ENCODE measurements at regions not wholly inside any gene's neighbourhood (a gene's known extent, or its start where the extent isn't known, plus 50 kb on each side); places are given as distances from the start of the nearest gene placed in this dataset.
A peak's percentile ranks its signal among the peaks of the same experiment; 100 is the strongest.
"Not testable (repeated sequence)": the region's sequence is repeated elsewhere in the genome, so short reads cannot be mapped to it uniquely, and the experiment has no call there.

- ChIA-PET POLR2A (no interaction called here), CTCF (interaction anchor here (0.6 to 2.6 kb wide), 12 partner anchors 11 to 322 kb away, joined by 3 to 16 read pairs (median 4); partner anchors contain the start of gene KCTD12)
- TF ChIP-seq CTCF (IDR thresholded peaks at IDR 0.05; ENCODE audit: control extremely low read depth, extremely low read depth, low read depth, missing control alignments) = peak; percentile 18
Measured at GRCh38 chr13:76667551-76667950, 218.7 kb downstream of the KCTD12 start.

GRCh38 chr13:76663592-76664335 lies 222.4 kb downstream of the KCTD12 start:
- DNase-seq (ENCODE audit: extremely low spot score) = no peak
- ChIA-PET CTCF (interaction anchor here (1.0 to 1.7 kb wide), 5 partner anchors 14 to 317 kb away, joined by 3 to 6 read pairs (median 3); no protein-coding TSS in a partner anchor), POLR2A (no interaction called here)
- no peak for TF ChIP-seq CTCF (IDR thresholded peaks at IDR 0.05; ENCODE audit: control extremely low read depth, extremely low read depth, low read depth, missing control alignments)

More at GRCh38 chr13:76667551-76667950, 218.7 kb downstream of the KCTD12 start:
- DNase-seq (ENCODE audit: extremely low spot score) = no peak

GRCh38 chr13:76659074-76659473 lies 227.1 kb downstream of the KCTD12 start:
- POLR2A ChIA-PET; DNase-seq (ENCODE audit: extremely low spot score); CTCF ChIA-PET: not testable (repeated sequence)

GRCh38 chr13:76656500-76656899 lies 229.7 kb downstream of the KCTD12 start:
- no peak for TF ChIP-seq CTCF (IDR thresholded peaks at IDR 0.05; ENCODE audit: control extremely low read depth, extremely low read depth, low read depth, missing control alignments)
- CTCF ChIA-PET = no interaction called here
- POLR2A ChIA-PET = no interaction called here
- DNase-seq (ENCODE audit: extremely low spot score) = no peak

DNA sequence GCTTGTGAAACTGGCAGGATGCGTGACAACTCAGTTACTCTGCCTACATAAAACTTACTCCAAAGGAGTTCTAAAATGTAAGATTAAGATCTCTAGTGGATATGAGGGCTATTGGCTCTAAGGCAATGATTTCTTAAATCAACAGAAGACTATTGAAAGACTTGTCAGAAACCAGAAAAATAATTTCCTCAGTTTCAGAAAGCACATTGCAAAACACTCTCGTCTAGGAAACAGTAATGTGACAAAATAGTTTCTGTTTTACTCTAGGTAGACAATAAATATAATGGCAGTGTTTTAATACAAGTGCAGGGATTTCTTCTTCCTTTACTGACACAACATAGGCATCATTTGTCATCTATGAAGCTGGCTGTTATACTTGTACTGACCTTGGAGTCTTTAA lies 230.1 kb downstream of the KCTD12 start:
- TF ChIP-seq CTCF (IDR thresholded peaks at IDR 0.05; ENCODE audit: control extremely low read depth, extremely low read depth, low read depth, missing control alignments) = no peak
- DNase-seq (ENCODE audit: extremely low spot score) = no peak
- ChIA-PET CTCF (no interaction called here), POLR2A (no interaction called here)

DNA sequence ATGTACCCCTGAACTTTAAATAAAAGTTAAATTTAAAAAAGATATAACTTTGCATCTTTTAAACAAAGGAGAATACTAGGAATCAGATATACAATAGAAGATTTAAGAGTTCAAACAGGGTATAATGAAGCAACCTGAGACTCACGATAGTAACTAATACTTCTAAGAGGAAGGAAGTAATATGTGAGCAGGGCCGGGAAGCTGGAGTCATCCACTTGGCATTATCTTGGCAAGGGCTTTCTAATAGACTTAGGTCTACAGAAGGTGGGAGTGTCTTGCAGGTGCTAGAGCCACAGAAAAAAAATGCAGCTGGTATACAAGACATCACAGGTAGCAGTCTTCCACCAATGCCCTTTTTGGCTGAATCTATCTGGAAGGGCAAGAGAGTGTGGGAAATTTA lies 231.9 kb downstream of the KCTD12 start:
- POLR2A ChIA-PET = no interaction called here
- CTCF ChIA-PET = interaction anchor here (1.4 kb wide), 1 partner anchor 14 kb away, joined by 3 read pairs; no protein-coding TSS in a partner anchor
- no peak for TF ChIP-seq CTCF (IDR thresholded peaks at IDR 0.05; ENCODE audit: control extremely low read depth, extremely low read depth, low read depth, missing control alignments)
- DNase-seq (ENCODE audit: extremely low spot score) = no peak

GRCh38 chr13:76651286-76651685 lies 234.9 kb downstream of the KCTD12 start:
- CTCF ChIA-PET = interaction anchor here (0.8 to 1.3 kb wide), 2 partner anchors 9 to 15 kb away, joined by 3 read pairs; no protein-coding TSS in a partner anchor

More at GRCh38 chr13:76651286-76651685, 234.9 kb downstream of the KCTD12 start:
- no peak for TF ChIP-seq CTCF (IDR thresholded peaks at IDR 0.05; ENCODE audit: control extremely low read depth, extremely low read depth, low read depth, missing control alignments)
- POLR2A ChIA-PET = no interaction called here
- no peak for DNase-seq (ENCODE audit: extremely low spot score)
